SK-N-SH (cell line): ENCODE measurements at regions not wholly inside any gene's neighbourhood (a gene's known extent, or its start where the extent isn't known, plus 50 kb on each side); places are given as distances from the start of the nearest gene placed in this dataset.

Experiments
- CTCF ChIA-PET: fragments of 300-600, 350-600 bp; formaldehyde crosslinking; extraction: SDS; loops from one replicate; lab custom pipeline; 2021; lab: Yijun Ruan, JAX
- POLR2A ChIA-PET: fragments of 350-600 bp; sonication (Branson Sonifier 250); formaldehyde crosslinking; extraction: SDS; loops from one replicate; lab custom pipeline; 2020; ENCODE audit warnings: antibody characterized with exemption, inconsistent platforms; lab: Yijun Ruan, JAX
- DNase-seq: peaks from one replicate; pipeline ENCODE4 v3.0.0; 2012
- H2AFZ ChIP-seq: fragments of 200-600 bp; sonication (generic); 2 replicates; pipeline ENCODE4 v1.8.1; 2016; ENCODE audit warnings: antibody characterized with exemption, mild to moderate bottlenecking, low read depth
- H3F3A ChIP-seq: fragments of 200-600 bp; sonication (generic); replicated peaks from 2 replicates; pipeline ENCODE3; 2016; ENCODE audit warnings: antibody characterized with exemption, mild to moderate bottlenecking; ENCODE audit not compliant: insufficient read depth
- H3K27ac ChIP-seq, 2 experiments: fragments of 200-500 bp in 1 of 2; fragments of 200-600 bp in 1 of 2; sonication (Bioruptor generic) in 1 of 2; sonication (generic), shearing (Covaris generic) in 1 of 2; 2 replicates each; pipeline versions ENCODE4 v1.5.1 to v1.6.1; 2014 to 2016; ENCODE audit warnings: low read depth in 2 of 2, inconsistent platforms in 1 of 2, low read length in 1 of 2, mild to moderate bottlenecking in 1 of 2, mixed read lengths in 1 of 2
- H3K27me3 ChIP-seq: fragments of 200-600 bp; sonication (generic), shearing (Covaris generic); 2 replicates; pipeline ENCODE4 v1.6.1; 2016; ENCODE audit warnings: mixed run types; ENCODE audit not compliant: insufficient read depth
- H3K36me3 ChIP-seq, 2 experiments: fragments of 200-500 bp in 1 of 2; fragments of 200-600 bp in 1 of 2; sonication (Bioruptor generic) in 1 of 2; sonication (generic) in 1 of 2; replicated peaks in 1 of 2; 2 replicates each; pipeline versions ENCODE3 to v1.5.1; 2014 to 2016; ENCODE audit warnings: low read length in 1 of 2, mild to moderate bottlenecking in 1 of 2; ENCODE audit not compliant: insufficient read depth in 2 of 2, control insufficient read depth in 1 of 2
- H3K4me1 ChIP-seq, 2 experiments: fragments of 200-500 bp in 1 of 2; fragments of 200-600 bp in 1 of 2; sonication (Bioruptor generic) in 1 of 2; sonication (generic), shearing (Covaris generic) in 1 of 2; 2 replicates each; pipeline versions ENCODE4 v1.5.1 to v1.6.1; 2014 to 2016; ENCODE audit warnings: low read depth in 1 of 2, low read length in 1 of 2, mixed run types in 1 of 2; ENCODE audit not compliant: insufficient read depth in 2 of 2, control insufficient read depth in 1 of 2
- H3K4me2 ChIP-seq: fragments of 200-600 bp; sonication (generic), shearing (Covaris generic); 2 replicates; pipeline ENCODE4 v1.6.1; 2017; ENCODE audit warnings: mixed run types
- H3K4me3 ChIP-seq, 2 experiments: fragments of 200-500 bp in 1 of 2; fragments of 200-600 bp in 1 of 2; sonication (Bioruptor generic) in 1 of 2; sonication (generic), shearing (Covaris generic) in 1 of 2; 2 replicates each; pipeline versions ENCODE4 v1.5.1 to v1.8.1; 2014 to 2016; ENCODE audit warnings: low read depth in 2 of 2, inconsistent platforms in 1 of 2, low read length in 1 of 2, mild to moderate bottlenecking in 1 of 2, mixed read lengths in 1 of 2, moderate library complexity in 1 of 2
- H3K79me2 ChIP-seq: fragments of 200-600 bp; sonication (generic); 2 replicates; pipeline ENCODE4 v1.8.1; 2017; ENCODE audit warnings: mild to moderate bottlenecking; ENCODE audit not compliant: insufficient read depth
- H3K9ac ChIP-seq: fragments of 200-600 bp; sonication (generic); 2 replicates; pipeline ENCODE4 v1.6.1; 2017; ENCODE audit warnings: mixed run types
- H3K9me2 ChIP-seq: fragments of 200-600 bp; sonication (generic); 2 replicates; pipeline ENCODE4 v1.6.1; 2017; ENCODE audit warnings: mixed run types
- H3K9me3 ChIP-seq: fragments of 200-600 bp; sonication (generic); 2 replicates; pipeline ENCODE4 v1.6.1; 2017; ENCODE audit warnings: mixed run types, mild to moderate bottlenecking, moderate library complexity
- H4K20me1 ChIP-seq: fragments of 200-600 bp; sonication (generic); 2 replicates; pipeline ENCODE4 v1.6.1; 2017; ENCODE audit warnings: mild to moderate bottlenecking, mixed run types; ENCODE audit not compliant: insufficient read depth
- CHD2 ChIP-seq: fragments of 150-350 bp; IDR thresholded peaks from 2 replicates; pipeline ENCODE4 v1.6.1; 2018; ENCODE audit warnings: low read length; ENCODE audit not compliant: partially characterized antibody
- CTCF ChIP-seq: fragments of 200-600 bp; sonication (generic); IDR thresholded peaks from 2 replicates; pipeline ENCODE4 v1.6.1; 2017; ENCODE audit warnings: antibody characterized with exemption, mild to moderate bottlenecking, moderate library complexity
- ELF1 ChIP-seq: IDR thresholded peaks from 2 replicates; pipeline ENCODE4 v1.4.0; 2012
- EZH2phosphoT487 ChIP-seq: fragments of 200-600 bp; sonication (generic); IDR thresholded peaks from 2 replicates; pipeline ENCODE4 v1.6.1; 2017; ENCODE audit warnings: low read depth, mixed run types, mild to moderate bottlenecking, antibody characterized with exemption, moderate library complexity, borderline replicate concordance
- FOXJ3 ChIP-seq: sonication (generic); formaldehyde crosslinking; IDR thresholded peaks from 2 replicates; pipeline ENCODE4 v1.5.1; 2020; ENCODE audit warnings: mild to moderate bottlenecking, missing genetic modification reagents
- FOXM1 ChIP-seq: IDR thresholded peaks from 2 replicates; pipeline ENCODE4 v1.4.0; 2012; ENCODE audit warnings: low read depth, mild to moderate bottlenecking
- GABPA ChIP-seq: IDR thresholded peaks from 2 replicates; pipeline ENCODE4 v1.4.0; 2012; ENCODE audit warnings: low read depth, mild to moderate bottlenecking
- GATA2 ChIP-seq: sonication (generic); formaldehyde crosslinking; IDR thresholded peaks from 2 replicates; pipeline ENCODE4 v1.5.0; 2020; ENCODE audit warnings: mild to moderate bottlenecking, missing genetic modification reagents
- IRF3 ChIP-seq: fragments of 150-350 bp; IDR thresholded peaks from 2 replicates; pipeline ENCODE4 v1.6.1; 2016; ENCODE audit warnings: mild to moderate bottlenecking, low read depth, low read length
- MXI1 ChIP-seq: IDR thresholded peaks from 2 replicates; pipeline ENCODE4 v1.6.1; 2012; ENCODE audit warnings: mild to moderate bottlenecking, low read depth, low read length, improper control_type of control experiment
- NRF1 ChIP-seq: IDR thresholded peaks from 2 replicates; pipeline ENCODE4 v1.6.1; 2012; ENCODE audit warnings: low read depth, mild to moderate bottlenecking, low read length
- PBX3 ChIP-seq: IDR thresholded peaks from 2 replicates; pipeline ENCODE4; 2012
- RAD21 ChIP-seq: IDR thresholded peaks from 2 replicates; pipeline ENCODE4 v1.6.1; 2012; ENCODE audit warnings: mild to moderate bottlenecking, low read length
- SMC3 ChIP-seq: IDR thresholded peaks from 2 replicates; pipeline ENCODE4 v1.6.1; 2012; ENCODE audit warnings: low read depth, low read length, improper control_type of control experiment
- TAF1 ChIP-seq: IDR thresholded peaks from 2 replicates; pipeline ENCODE4 v1.6.1; 2012; ENCODE audit warnings: low read depth, mild to moderate bottlenecking, low read length, moderate library complexity, borderline replicate concordance
- TCF12 ChIP-seq: IDR thresholded peaks from 2 replicates; pipeline ENCODE4 v1.4.0; 2012
- TEAD4 ChIP-seq: IDR thresholded peaks from 2 replicates; pipeline ENCODE4 v1.4.0; 2012; ENCODE audit warnings: mild to moderate bottlenecking, borderline replicate concordance; ENCODE audit not compliant: insufficient read depth
- USF1 ChIP-seq: IDR thresholded peaks from 2 replicates; pipeline ENCODE4 v1.4.0; 2012; ENCODE audit warnings: low read depth, borderline replicate concordance
- USF2 ChIP-seq: fragments of 150-350 bp; IDR thresholded peaks from 2 replicates; pipeline ENCODE4 v1.6.1; 2017; ENCODE audit warnings: antibody characterized with exemption, low read length, low read depth, borderline replicate concordance
- ZBTB33 ChIP-seq: IDR thresholded peaks from 2 replicates; pipeline ENCODE4 v1.4.0; 2012; ENCODE audit warnings: low read depth, borderline replicate concordance
- WGBS: methylation state at CpG from one replicate; pipeline ENCODE4 v1.1.6; 2017; ENCODE audit warnings: low lambda C conversion rate; 5-methylcytosine and 5-hydroxymethylcytosine counted together

GRCh38 chr2:200032895-200033294, 77.5 kb downstream of the MAIP1 start:
- no peaks in the 10 kb centered on the region for H3K79me2 ChIP-seq
- POLR2A ChIA-PET = no interaction called here

More at GRCh38 chr2:200032895-200033294, 77.5 kb downstream of the MAIP1 start:
- H3K4me1 ChIP-seq = no peaks in the 10 kb centered on the region
- H2AFZ ChIP-seq = no peak overlapping the region
- no peak overlapping the region for H3K4me3 ChIP-seq
- H3K36me3 ChIP-seq = no peaks in the 10 kb centered on the region
- TF ChIP-seq ZBTB33 (no peak), TAF1 (no peak), GABPA (no peak), CTCF (no peak), FOXJ3 (CRISPR knock-in tag) (no peak), USF2 (no peak), TCF12 (no peak), ELF1 (no peak), FOXM1 (no peak), RAD21 (no peak), SMC3 (no peak), PBX3 (no peak), TEAD4 (no peak), CHD2 (no peak), USF1 (no peak), EZH2phosphoT487 (no peak), MXI1 (no peak), IRF3 (no peak), GATA2 (CRISPR knock-in tag) (no peak), NRF1 (no peak)
- no peaks in the 10 kb centered on the region for H3K9me2 ChIP-seq
- no peak overlapping the region for H3K9ac ChIP-seq
- no peak overlapping the region for H3K27ac ChIP-seq
- no peak overlapping the region for H3K4me2 ChIP-seq
- H4K20me1 ChIP-seq = no peaks in the 10 kb centered on the region
- no peak for DNase-seq
- CTCF ChIA-PET = no interaction called here
- WGBS = 67% methylated on average over 1 of the region's 1 CpG
- no peaks in the 10 kb centered on the region for H3K27me3 ChIP-seq
- H3K9me3 ChIP-seq = no peaks in the 10 kb centered on the region
- H3F3A ChIP-seq = no peaks in the 10 kb centered on the region
